Midbrain (tissue), 1 donor: ENCODE measurements at regions not wholly inside any gene's neighbourhood (a gene's known extent, or its start where the extent isn't known, plus 50 kb on each side); places are given as distances from the start of the nearest gene placed in this dataset.
"Not testable (repeated sequence)": the region's sequence is repeated elsewhere in the genome, so short reads cannot be mapped to it uniquely, and the experiment has no call there.

Experiments used
- DNase-seq: peaks from one replicate; lab custom pipeline; 2025; lab: John Stamatoyannopoulos, UW

- no peak for DNase-seq
Observed at GRCh38 chr9:102728946-102729345, 266.2 kb upstream of the CYLC2 start.

- no peak for DNase-seq
Observed at GRCh38 chr9:102714184-102714583, 280.9 kb upstream of the CYLC2 start.

GRCh38 chr9:102712910-102713309 lies 282.2 kb upstream of the CYLC2 start:
- not testable (repeated sequence) for DNase-seq

GRCh38 chr9:102700936-102701335 lies 294.2 kb upstream of the CYLC2 start:
- DNase-seq: no peak

- no peak for DNase-seq
Observed at GRCh38 chr9:102669220-102669619, 325.9 kb upstream of the CYLC2 start.

GRCh38 chr9:102652471-102652870 lies 342.7 kb upstream of the CYLC2 start:
- DNase-seq: no peak

GRCh38 chr9:102650896-102651295 lies 344.2 kb upstream of the CYLC2 start:
- no peak for DNase-seq

GRCh38 chr9:102642651-102643050 lies 352.5 kb upstream of the CYLC2 start:
- no peak for DNase-seq

- no peak for DNase-seq
Observed at GRCh38 chr9:102631559-102631958, 363.6 kb upstream of the CYLC2 start.

GRCh38 chr9:102609461-102609860 lies 385.7 kb upstream of the CYLC2 start:
- DNase-seq: no peak

GRCh38 chr9:102603198-102604195 lies 391.6 kb upstream of the CYLC2 start:
- not testable (repeated sequence) for DNase-seq

GRCh38 chr9:102594241-102594640 lies 400.9 kb upstream of the CYLC2 start:
- DNase-seq: no peak

GRCh38 chr9:102587281-102587680 lies 407.9 kb upstream of the CYLC2 start:
- DNase-seq: no peak

- no peak for DNase-seq
Observed at GRCh38 chr9:102569436-102569835, 425.7 kb upstream of the CYLC2 start.

- DNase-seq: no peak
Observed at GRCh38 chr9:102551346-102551745, 443.8 kb upstream of the CYLC2 start.

- DNase-seq: no peak
Observed at GRCh38 chr9:102550886-102551285, 444.2 kb upstream of the CYLC2 start.

GRCh38 chr9:102550266-102550665 lies 444.9 kb upstream of the CYLC2 start:
- no peak for DNase-seq

GRCh38 chr9:102534031-102534430 lies 461.1 kb upstream of the CYLC2 start:
- DNase-seq: no peak

- DNase-seq: no peak
Observed at GRCh38 chr9:102521097-102521755, 473.9 kb upstream of the CYLC2 start.

GRCh38 chr9:102519423-102519822 lies 475.7 kb upstream of the CYLC2 start:
- DNase-seq: no peak

- no peak for DNase-seq
Observed at GRCh38 chr9:102518324-102518723, 476.8 kb upstream of the CYLC2 start.

- no peak for DNase-seq
Observed at GRCh38 chr9:102514541-102514940, 480.6 kb upstream of the CYLC2 start.

GRCh38 chr9:102507044-102507687 lies 488.0 kb upstream of the CYLC2 start:
- DNase-seq: no peak
